ENCODE measurements at regions not wholly inside any gene's neighbourhood (a gene's known extent, or its start where the extent isn't known, plus 50 kb on each side); places are given as distances from the start of the nearest gene placed in this dataset.
"Not testable (repeated sequence)": the region's sequence is repeated elsewhere in the genome, so short reads cannot be mapped to it uniquely, and the experiment has no call there.

DNA sequence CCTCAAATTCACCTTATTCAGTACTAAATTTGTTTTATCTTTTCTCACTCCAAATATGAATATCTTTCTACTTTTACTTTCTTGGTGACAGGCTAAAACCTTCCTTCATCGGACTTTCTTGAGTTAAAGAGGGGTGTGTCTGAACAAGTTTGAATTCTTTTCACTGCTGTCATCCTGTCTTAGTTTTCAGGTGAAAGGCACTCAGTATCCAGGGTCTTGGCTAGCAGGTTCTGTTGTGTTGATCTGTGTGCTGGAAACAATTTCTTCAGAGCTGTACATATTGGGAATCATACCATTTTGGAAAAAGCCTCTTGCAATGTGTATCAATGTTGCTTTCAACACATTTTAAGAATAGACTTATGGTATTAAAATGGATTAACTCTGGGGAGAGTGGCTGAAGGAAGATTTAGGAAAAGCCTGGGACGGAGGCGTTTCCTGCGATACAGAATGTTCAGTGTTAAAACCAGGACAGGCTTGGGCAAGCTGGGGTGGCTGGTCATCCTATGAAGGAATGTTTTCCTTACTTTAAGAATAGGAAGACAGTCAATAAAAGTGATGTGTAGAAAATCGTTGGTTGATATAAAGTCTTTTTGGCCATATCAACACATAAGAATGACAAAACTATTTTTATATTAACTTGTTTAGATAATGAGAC lies 350.7 kb upstream of the SPRED2 start:
- no peak for DNase-seq

DNA sequence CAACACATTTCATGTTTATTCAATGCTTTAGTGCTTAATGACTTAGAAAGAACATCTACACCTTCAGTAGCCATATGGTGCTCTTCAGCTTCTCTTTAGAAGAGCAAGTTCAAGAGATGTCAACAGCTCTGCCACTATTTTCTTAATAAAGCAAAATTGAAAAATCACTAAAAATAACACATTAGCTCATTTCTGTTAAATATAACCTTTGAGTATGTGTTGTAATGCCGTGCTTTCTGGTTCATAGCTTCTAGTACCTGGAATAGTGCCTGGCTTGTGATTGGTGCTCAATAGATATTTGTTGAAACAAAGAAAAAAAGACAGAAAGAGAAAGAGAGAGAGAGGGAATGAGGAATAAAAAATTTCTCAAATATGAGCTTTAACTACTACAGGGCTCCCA lies 349.8 kb upstream of the SPRED2 start:
- no peak for DNase-seq

DNA sequence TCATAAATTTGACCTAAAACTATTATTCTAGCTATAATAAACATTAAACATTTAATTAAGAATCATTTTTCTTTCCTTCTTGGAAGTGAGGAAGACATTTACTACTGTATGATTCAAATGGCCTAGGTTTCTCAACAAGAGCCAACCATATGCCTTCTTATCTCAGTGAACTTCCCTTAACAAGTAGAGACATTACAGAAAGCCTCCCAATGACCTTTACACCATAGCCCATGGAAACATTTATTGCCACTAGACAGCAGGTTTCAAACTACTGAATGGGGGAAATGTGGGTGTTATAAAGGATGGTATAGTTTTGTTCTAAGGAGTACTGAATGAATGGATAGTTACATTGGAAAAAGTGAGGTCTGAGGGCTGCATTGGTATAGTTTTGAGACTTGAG lies 349.4 kb upstream of the SPRED2 start:
- no peak for DNase-seq

DNA sequence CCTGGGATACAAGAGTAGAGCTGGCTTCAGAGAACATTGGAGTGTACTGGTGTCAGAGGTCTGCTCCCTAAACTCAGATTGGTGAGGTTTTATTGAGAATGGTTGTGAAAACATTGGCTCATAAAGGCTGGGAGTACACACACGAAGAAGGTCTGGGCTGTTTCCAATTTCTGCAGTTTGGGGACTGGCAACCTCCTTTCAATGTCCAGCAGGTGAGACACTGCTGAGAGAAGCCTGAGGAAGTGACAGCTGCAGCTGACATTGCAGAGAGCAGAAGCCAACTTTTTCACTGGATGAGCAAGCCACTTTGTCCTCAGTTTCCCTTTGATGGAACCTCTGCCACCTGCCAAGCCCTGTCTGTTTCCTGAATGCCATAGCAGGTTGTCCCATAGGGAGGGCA lies 346.6 kb upstream of the SPRED2 start:
- DNase-seq = no peak

DNA sequence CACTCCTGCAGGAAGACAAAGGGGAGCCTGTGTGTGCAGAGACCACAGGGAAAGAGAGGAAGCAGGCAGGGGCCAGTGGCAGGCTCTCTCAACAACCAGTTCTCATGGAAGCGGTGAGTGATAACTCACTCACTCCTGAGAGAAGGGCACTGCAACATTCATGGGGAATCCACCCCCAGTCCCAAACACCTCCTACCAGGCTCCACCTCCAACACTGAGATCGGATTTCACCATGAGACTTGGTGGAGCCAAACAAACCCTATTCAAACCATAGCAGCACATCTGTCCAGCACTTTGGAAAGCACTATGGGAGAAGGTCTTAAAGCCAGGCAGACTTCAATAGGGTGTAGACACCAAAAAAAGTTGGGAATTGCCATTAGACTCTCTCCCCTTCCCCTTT lies 345.7 kb upstream of the SPRED2 start:
- DNase-seq = no peak

DNA sequence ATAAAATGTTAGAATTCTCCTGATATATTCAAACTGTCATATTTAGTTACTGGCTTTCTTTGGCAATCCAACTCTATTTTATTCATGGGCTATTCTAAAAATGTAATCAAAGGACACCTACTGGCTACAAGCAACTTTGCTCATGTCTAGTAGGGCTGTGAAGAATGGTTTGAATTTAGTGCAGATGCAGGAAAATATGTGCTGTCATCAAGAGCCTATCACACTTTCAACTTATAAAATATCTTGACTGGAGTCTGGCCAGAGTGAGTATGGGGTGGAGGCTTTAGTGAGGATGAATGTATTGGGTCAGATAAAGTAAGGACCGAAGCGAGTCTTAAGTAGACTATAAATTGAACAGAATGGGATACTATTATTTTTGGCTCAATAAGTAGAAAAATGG lies 343.4 kb upstream of the SPRED2 start:
- DNase-seq = no peak

DNA sequence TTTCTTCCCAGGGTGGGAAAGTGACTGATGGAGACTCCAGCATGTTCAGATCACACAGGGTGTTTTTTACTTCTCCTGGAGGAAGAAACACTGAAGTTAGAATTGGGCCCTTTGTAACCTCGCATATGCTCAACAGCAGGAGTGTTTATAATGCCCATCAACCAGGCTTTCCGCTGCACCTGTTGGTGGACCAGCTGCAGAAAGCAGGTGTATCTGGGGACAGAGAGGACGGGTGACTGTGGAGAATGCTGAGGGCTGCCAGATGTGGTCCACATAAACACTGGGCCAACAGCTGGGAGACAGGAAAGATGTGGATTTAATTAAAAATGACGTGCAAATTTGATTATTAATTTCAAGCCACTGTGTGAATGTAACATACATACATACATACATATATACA lies 335.5 kb upstream of the SPRED2 start:
- no peak for DNase-seq

DNA sequence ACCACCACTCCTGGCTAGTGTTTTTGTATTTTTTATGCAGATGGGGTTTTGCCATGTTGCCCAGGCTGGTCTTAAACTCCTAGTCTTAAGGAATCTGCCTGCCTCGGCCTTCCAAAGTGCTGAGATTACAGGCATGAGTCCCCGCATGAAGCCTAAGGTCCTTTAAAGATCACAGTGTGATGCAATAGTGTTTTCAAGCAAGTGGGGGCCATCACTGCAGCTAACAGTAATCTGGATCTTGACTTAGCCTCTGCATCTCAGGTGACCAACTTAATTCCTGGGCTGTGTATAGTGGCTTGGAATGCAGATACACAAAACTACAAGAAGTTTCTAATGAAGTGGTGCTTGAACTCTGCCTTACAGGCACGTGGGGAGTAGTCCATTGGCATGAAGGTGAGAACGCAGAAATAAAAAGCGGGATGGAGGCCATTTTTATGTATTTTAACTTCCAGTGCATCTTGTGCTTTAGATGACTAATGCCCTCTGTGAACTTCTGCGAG lies 334.4 kb upstream of the SPRED2 start:
- no peak for DNase-seq

DNA sequence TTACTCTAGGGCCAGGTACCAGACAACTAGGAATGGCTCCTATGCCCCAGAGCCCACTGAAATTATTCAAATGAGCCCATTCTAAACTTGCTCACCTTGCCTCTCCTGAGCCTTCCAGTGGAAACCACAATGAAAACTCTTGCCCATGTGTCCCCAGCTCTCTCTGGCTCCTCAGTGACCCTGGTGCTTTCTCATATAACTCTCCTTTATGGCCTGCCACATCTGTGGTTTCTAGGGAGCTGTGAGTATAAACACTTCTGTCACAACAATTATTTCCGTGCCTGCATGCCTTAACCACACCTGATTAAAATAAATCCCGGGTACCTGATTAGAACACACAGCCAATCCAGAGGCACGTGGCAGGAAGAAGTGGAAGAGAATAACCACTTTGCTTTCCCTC lies 333.0 kb upstream of the SPRED2 start:
- DNase-seq = no peak

DNA sequence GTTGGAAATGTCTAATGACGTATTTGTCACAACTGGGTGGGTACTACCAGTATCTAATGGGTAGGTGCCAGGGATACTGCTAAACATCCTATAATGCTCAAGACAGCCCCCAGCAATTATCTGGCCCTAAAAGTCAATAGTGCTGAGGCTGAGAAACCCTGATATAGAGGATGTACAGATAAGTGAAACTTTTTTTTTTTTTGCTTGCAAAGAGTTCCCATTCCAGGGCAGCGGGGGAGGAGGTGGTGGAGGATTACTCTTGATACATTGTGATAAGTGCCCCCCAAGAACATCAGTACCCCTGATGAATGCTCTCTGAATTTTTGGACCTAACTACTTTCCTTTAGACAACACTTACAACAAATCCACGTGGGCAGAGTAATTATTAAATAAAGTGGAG lies 329.7 kb upstream of the SPRED2 start:
- no peak for DNase-seq

DNA sequence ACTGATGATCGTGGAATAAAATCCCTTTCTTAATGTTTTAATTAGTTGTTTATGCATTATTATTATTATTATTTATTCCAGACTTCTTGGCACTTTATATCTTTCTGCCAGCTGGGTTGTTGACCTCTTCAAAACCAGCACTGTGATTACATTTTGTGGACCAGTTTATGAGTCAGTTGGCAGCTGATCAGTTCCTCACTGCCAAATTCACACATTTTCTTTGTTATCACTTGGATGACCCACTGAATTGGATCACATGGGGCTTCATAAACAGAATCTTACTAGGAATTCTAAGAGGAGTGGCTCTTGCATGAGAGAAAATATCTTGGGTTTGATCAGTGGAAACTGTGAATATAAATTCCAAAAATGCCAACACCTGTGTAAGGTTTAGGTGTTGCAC lies 321.8 kb upstream of the SPRED2 start:
- DNase-seq = no peak

DNA sequence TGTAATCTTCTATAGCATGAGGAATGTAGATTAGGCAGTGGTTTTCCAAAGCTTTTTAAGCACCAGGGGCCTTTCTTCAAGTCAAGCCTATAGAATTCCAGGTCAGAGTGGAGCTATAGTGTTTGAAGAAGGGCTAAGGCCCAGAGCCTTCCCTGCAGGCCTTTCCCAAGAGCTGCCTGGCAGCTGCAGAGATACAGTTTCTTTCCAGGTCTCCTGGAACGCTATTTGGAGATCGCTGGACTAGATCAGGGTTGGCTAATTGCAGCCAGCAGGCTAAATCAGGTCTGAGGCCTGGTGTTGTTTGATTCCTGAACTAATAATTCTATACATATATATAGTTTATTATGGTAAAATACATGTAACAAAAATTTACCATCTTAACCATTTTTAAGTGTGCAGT lies 319.0 kb upstream of the SPRED2 start:
- DNase-seq = no peak

DNA sequence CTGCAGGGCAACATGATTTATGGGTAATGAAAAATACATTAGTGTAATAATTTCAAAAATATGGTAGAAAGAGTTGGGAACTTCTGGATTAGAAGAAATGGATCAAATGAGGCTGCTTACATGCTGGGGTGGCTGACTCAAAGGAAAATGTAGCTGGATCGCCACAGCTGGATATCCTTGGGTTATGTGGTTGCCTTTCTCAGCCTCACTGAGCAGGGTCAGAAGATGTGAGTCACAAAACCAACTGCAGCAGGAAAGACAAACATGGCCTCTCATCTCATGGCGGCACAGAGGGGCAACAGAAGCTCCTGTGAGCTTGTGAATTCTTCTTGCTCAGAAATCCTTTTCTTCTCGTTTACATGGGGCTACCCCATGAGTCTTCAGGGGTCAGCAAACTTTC lies 317.1 kb upstream of the SPRED2 start:
- DNase-seq = no peak

DNA sequence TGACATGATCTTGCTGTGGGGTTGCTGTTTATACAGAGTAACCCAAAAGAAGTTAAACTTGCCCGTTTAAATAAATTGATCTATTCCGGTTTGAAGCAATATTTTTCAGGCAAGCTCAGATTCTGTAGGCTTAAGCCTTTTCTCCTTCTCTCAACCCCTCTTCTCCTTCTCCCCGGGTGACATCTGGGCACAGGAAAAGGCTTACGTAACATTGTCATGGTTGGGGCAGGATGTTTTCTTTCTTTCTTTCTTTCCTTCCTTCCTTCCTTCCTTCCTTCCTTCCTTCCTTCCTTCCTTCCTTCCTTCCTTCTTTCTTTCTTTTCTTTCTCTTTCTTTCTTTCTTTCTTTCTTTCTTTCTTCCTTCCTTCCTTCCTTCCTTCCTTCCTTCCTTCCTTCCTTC lies 315.5 kb upstream of the SPRED2 start:
- DNase-seq = not testable (repeated sequence)

DNA sequence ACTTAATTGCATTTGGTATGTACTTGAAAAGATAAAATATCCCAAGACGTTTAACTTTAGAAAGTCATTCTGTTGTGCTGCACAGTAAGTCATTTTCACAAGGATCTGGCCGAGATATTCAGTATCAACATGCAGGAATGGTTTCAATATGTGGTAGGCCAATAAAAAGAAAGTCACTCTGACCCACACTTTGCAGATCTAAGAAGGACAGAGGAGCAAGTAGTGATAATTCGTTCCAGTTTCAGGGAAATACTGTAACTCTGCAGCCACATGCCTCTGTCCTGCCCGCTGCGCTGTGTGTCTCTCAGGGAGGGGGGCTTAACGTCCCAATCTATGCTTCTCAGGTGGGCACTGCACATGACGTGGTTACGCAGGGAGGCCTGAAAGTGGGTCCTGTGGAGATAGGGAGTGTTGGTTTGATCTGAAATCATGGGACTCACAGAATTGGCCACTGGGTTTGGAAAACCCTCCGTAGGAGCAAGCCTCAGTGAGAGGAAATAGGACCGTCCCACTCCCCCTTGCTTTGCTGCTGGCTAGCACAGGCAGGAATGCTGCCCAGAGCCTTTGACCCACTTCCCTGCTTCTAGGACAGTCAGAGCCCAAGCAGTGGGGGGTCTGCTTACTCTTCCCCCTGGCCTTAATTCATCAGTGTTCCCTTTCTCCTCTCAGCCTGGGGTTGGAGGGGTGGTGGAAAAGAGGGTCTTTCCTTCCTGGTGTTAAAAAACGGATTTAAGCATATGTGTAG lies 314.7 kb upstream of the SPRED2 start:
- DNase-seq = no peak

DNA sequence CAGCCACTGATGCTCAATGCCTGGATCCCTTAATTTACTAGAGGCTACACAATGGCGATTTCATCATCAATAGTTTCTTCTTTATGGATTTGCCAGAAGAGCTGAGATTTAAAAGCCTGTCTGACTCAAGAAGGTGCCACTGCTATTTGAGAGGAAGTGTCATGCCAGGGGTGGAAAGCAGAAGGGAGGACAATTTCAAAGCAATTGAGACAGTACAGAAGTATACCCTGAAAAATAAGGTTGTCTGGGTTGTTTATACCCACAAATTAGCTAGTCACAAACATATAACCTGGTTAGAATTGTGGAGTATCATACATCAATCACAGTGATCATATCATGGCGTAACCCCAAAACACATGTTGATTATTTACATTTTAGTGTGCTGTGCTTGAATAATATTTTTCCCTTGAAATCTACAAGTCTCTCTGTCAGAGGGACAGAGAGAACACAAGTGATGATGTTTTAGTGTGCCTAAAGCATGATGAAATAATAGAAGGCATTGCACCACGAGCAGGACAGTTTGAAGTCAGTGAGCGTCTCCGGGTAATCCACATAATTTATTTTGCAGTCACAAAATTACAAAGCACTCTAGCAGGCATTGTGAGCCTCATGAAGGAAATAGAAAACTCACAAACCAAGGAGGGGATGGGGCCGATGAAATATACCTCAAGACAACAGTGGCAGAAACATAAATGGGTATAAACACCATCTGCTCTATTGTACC lies 312.2 kb upstream of the SPRED2 start:
- no peak for DNase-seq

DNA sequence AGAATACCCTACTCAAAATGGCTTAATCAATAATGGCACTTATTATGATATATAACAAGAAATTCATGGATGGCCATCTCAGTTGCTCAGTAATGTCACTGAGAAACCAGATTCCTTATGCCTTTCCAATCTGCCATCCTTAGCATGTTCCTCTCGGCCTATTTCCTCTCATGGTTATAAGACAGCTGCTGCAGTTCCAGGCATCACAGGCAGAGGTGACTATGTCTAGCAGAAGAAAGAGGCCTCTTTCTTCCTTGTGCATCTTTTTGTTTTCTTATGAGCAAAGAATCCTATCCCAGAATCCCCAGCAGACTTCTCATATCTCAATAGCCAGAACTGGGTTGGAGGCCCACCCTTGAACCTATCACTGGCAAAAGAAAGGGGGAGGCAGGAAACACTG lies 310.6 kb upstream of the SPRED2 start:
- no peak for DNase-seq

DNA sequence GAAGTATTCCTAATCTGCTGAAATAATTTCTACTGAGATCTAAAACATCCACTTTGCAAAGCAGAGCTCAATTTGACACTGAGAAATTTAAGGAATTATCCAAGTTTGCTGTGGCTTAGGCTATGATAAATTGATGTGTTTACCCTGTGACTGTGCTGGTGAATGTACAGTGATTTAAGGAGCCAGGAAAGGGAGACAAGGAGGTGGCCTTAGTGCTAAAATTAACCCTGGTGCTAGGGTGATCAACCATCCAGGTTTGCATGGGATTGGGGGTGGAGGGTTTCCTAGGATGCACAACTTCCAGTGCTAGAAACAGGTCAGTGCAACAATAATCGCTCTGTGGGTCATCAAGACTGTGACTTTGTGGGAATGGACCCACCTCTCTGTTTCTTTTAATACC lies 307.5 kb upstream of the SPRED2 start:
- DNase-seq = no peak

DNA sequence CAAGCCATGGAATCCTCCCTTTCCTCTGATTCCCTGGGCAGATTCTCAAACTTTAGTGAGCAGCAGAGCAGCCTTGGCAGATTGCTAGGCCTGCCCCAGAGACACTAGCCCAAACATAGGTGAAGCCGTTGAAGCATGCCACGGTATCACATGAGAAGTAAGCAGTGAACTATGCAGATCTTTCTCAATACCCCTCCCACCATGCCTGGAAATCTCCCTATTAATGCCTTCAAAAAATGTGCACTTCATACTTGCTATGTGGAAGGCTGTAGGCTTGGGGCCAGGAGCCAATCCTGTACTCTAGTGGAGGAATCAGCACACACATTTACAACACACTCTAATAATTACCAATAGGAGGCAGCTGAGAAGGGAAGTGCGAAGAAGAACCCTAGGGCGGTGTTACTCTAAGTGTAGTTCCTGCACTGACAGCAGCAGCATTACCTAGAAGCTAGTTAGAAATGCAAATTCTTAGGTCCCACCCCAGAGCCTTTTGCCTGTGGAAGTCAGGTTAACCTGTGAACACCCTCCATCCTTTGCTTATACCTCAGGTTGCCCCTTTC lies 305.1 kb upstream of the SPRED2 start:
- DNase-seq = no peak

DNA sequence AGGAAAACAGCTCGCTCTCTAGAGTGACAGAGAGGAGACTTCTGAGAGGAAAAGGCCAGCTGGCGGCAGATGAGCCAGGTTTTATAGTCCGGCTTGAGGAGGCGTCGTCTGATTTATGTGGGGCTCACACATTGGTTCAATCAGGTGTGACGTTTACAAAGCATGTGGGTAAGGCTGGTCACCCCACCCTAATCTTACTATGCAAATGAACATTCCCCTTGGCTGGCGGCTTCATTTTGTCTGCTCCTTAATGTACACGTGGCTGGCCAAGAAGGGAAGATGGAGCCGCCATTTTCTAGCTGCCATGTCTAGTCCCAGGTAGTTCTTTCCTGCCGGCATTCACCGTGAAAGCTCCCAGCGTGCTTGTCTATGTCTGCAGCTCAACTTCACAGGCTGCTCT lies 299.1 kb upstream of the SPRED2 start:
- no peak for DNase-seq

DNA sequence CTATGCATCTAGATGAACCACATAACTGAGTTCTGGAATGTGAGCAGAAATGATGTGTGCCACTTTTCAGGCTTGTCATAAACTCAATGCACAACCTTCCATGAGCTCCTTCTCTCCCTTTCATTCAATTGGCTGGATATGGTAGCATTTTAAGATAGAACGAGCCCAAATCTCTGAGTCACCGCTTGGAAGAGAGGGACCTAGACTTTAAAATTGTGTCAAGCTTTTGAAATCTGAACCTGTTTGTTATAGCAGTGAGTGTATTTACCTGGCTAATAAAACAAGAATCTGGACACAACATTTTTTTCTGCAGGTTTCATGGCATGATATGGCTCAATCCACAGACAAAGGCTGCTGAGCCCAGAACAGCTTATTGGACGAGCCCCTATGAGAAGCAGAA lies 297.8 kb upstream of the SPRED2 start:
- no peak for DNase-seq

DNA sequence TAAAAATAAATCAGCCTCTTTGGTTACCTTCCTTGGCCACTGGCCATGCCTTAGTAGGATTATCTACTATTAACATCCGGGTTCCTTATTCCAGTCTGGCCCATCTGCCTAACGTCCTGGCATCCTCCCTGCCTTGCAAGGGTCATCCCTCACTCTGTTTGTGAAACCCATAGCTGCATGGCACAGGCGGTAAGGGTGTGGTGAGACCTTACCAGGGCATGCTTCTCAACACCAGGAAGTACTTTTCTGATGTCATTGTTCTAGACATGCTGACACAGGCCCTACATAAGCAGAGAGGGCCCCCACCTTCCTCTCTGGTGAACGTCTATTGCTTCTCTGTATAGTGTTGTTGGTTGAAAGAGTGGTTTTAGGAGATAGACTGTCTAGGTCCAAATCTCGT lies 296.8 kb upstream of the SPRED2 start:
- DNase-seq = no peak

DNA sequence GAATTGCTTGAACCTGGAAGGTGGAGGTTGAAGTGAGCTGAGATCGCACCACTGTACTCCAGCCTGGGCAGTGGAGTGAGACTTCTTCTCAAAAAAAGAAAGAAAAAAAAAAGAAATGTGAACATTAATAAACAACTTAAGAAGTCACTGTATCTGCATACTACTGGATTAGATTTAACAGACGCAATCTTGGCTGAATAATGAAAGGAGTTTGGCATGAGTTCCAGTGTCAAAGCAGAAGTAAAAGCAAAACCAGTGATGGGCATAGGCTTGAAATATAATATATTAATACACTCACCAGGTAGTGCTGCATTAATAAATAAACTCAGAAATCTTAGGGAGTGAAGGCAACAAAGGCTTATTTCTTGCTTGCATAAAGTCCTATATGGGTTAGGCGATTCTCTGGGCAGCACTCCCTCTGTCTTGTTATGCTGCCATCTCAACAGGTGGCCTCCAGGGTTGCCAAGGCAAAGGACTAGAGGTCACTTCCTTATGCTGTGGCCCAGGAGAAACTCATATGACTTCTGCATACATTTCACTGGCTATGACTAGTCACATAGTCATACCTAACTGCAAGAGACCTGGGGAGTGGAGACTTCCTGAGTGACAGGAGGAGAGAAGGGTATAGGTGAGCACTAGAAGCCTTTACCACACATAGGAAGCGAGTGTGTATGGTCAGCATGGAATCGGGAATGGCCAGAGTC lies 296.2 kb upstream of the SPRED2 start:
- DNase-seq = no peak
